H1 (cell line): ENCODE measurements at regions not wholly inside any gene's neighbourhood (a gene's known extent, or its start where the extent isn't known, plus 50 kb on each side); places are given as distances from the start of the nearest gene placed in this dataset.

Experiments used
- CTCF ChIA-PET: fragments of 300-600 bp; sonication (Branson Sonifier 250); formaldehyde crosslinking; loops from one replicate; lab custom pipeline; 2021; ENCODE audit not compliant: partially characterized antibody; lab: Charles Lee
- POLR2A ChIA-PET: fragments of 300-600 bp; sonication (Branson Sonifier 250); formaldehyde crosslinking; loops from one replicate; lab custom pipeline; 2021; ENCODE audit warnings: inconsistent platforms; ENCODE audit not compliant: partially characterized antibody; lab: Charles Lee
- DNase-seq, 2 experiments: peaks; one replicate each; pipeline versions ENCODE4 v3.0.0 to v3.0.0-alpha.2; 2010 to 2022; ENCODE audit warnings: low spot score in 2 of 2, low read depth in 1 of 2, mixed read lengths in 1 of 2
- FAIRE-seq: peaks from 2 replicates; lab custom pipeline; 2011; peaks lifted over from hg19 to GRCh38; lab: Jason Lieb, UNC
- H2AFZ ChIP-seq: 2 replicates; pipeline ENCODE4 v1.8.1; 2012; ENCODE audit warnings: low read length, inconsistent platforms
- H2AK5ac ChIP-seq: 2 replicates; pipeline ENCODE4 v1.6.1; 2013; ENCODE audit warnings: low read depth, low read length
- H2BK120ac ChIP-seq: replicated peaks from 2 replicates; pipeline ENCODE3; 2013; ENCODE audit warnings: low read depth, low read length, inconsistent platforms
- H2BK12ac ChIP-seq: 2 replicates; pipeline ENCODE4 v1.6.1; 2013; ENCODE audit warnings: low read depth, low read length
- H2BK15ac ChIP-seq: 2 replicates; pipeline ENCODE4 v1.6.1; 2013; ENCODE audit warnings: low read length
- H2BK20ac ChIP-seq: 2 replicates; pipeline ENCODE4 v1.6.1; 2013; ENCODE audit warnings: low read length
- H2BK5ac ChIP-seq: 2 replicates; pipeline ENCODE4 v1.6.1; 2013; ENCODE audit warnings: low read depth, low read length
- H3K14ac ChIP-seq: 2 replicates; pipeline ENCODE4 v1.6.1; 2013; ENCODE audit warnings: inconsistent platforms; ENCODE audit not compliant: insufficient read length
- H3K18ac ChIP-seq: 2 replicates; pipeline ENCODE4 v1.6.1; 2013; ENCODE audit warnings: low read length; ENCODE audit errors: extremely low read depth
- H3K23ac ChIP-seq: 2 replicates; pipeline ENCODE4 v1.6.1; 2013; ENCODE audit warnings: inconsistent platforms; ENCODE audit not compliant: insufficient read length
- H3K23me2 ChIP-seq: 2 replicates; pipeline ENCODE4 v1.6.1; 2013; ENCODE audit warnings: low read depth, low read length
- H3K27ac ChIP-seq: 2 replicates; pipeline ENCODE4 v1.6.1; 2011; ENCODE audit warnings: low read depth, low read length, inconsistent platforms
- H3K27me3 ChIP-seq, 4 experiments: replicated peaks in 1 of 4; 1 replicate in 1 of 4; 2 replicates in 3 of 4; pipeline versions ENCODE4 v1.6.1 to v1.8.1; 2011 to 2013; ENCODE audit warnings: low read length in 3 of 4, mild to moderate bottlenecking in 3 of 4, inconsistent platforms in 2 of 4, mixed read lengths in 2 of 4, moderate library complexity in 1 of 4; ENCODE audit not compliant: control insufficient read depth in 3 of 4, insufficient read depth in 3 of 4; ENCODE audit errors: extremely low read depth in 1 of 4
- H3K36me3 ChIP-seq, 4 experiments: 2 replicates each; pipeline versions ENCODE4 v1.6.1 to v1.8.1; 2011 to 2013; ENCODE audit warnings: mild to moderate bottlenecking in 4 of 4, low read length in 3 of 4, moderate library complexity in 2 of 4, control low read depth in 1 of 4, inconsistent platforms in 1 of 4; ENCODE audit not compliant: insufficient read depth in 4 of 4, control insufficient read depth in 2 of 4
- H3K4ac ChIP-seq: replicated peaks from 2 replicates; pipeline ENCODE3; 2013; ENCODE audit warnings: low read length, low read depth, mixed read lengths, inconsistent platforms; ENCODE audit not compliant: insufficient read length
- H3K4me1 ChIP-seq, 4 experiments: replicated peaks in 1 of 4; 1 replicate in 1 of 4; 2 replicates in 3 of 4; pipeline versions ENCODE4 v1.6.1 to v1.8.1; 2011 to 2013; ENCODE audit warnings: low read length in 3 of 4, inconsistent platforms in 2 of 4, mixed read lengths in 1 of 4; ENCODE audit not compliant: insufficient read depth in 4 of 4, control insufficient read depth in 3 of 4
- H3K4me2 ChIP-seq, 2 experiments: 2 replicates each; pipeline versions ENCODE4 v1.6.1 to v1.8.1; 2011 to 2013; ENCODE audit warnings: low read depth in 2 of 2, low read length in 2 of 2, control low read depth in 1 of 2, inconsistent platforms in 1 of 2, mild to moderate bottlenecking in 1 of 2; ENCODE audit not compliant: insufficient read depth in 1 of 2
- H3K4me3 ChIP-seq, 4 experiments: fragments of 200-600, 300-600 bp in 1 of 4; sonication (generic), shearing (Covaris generic), sonication (Bioruptor Twin) in 1 of 4; 2 replicates each; pipeline versions ENCODE4 v1.5.1 to v1.8.1; 2011 to 2016; ENCODE audit warnings: low read length in 4 of 4, low read depth in 3 of 4, control low read depth in 2 of 4, inconsistent platforms in 2 of 4, mild to moderate bottlenecking in 2 of 4, mixed read lengths in 1 of 4, moderate library complexity in 1 of 4; ENCODE audit not compliant: insufficient read depth in 2 of 4; ENCODE audit errors: extremely low read depth in 1 of 4
- H3K56ac ChIP-seq: replicated peaks from 2 replicates; pipeline ENCODE3; 2013; ENCODE audit warnings: low read depth, mild to moderate bottlenecking, mixed read lengths, low read length, inconsistent platforms; ENCODE audit not compliant: insufficient read length
- H3K79me1 ChIP-seq: 2 replicates; pipeline ENCODE4 v1.6.1; 2013; ENCODE audit warnings: low read depth, low read length, control low read depth
- H3K79me2 ChIP-seq, 2 experiments: 2 replicates each; pipeline versions ENCODE4 v1.6.1 to v1.8.1; 2012 to 2013; ENCODE audit warnings: low read length in 2 of 2, mild to moderate bottlenecking in 2 of 2, inconsistent platforms in 1 of 2; ENCODE audit not compliant: insufficient read depth in 2 of 2, control insufficient read depth in 1 of 2
- H3K9ac ChIP-seq, 4 experiments: replicated peaks in 1 of 4; 1 replicate in 1 of 4; 2 replicates in 3 of 4; pipeline versions ENCODE4 v1.6.1 to v1.8.1; 2011 to 2013; ENCODE audit warnings: low read depth in 3 of 4, low read length in 3 of 4, control low read depth in 2 of 4, mild to moderate bottlenecking in 2 of 4, moderate library complexity in 2 of 4, inconsistent platforms in 1 of 4; ENCODE audit errors: extremely low read depth in 1 of 4
- H3K9me3 ChIP-seq, 2 experiments: 2 replicates each; pipeline versions ENCODE4 v1.6.1 to v1.8.1; 2012 to 2013; ENCODE audit warnings: mild to moderate bottlenecking in 2 of 2, moderate library complexity in 2 of 2, control low read depth in 1 of 2, inconsistent platforms in 1 of 2, low read depth in 1 of 2, low read length in 1 of 2, mixed read lengths in 1 of 2; ENCODE audit not compliant: insufficient read depth in 2 of 2
- H4K20me1 ChIP-seq, 2 experiments: replicated peaks in 1 of 2; 2 replicates each; pipeline versions ENCODE3 to v1.8.1; 2011 to 2013; ENCODE audit warnings: inconsistent platforms in 2 of 2, low read length in 2 of 2, mild to moderate bottlenecking in 1 of 2; ENCODE audit not compliant: insufficient read depth in 2 of 2, control insufficient read depth in 1 of 2
- H4K5ac ChIP-seq: 2 replicates; pipeline ENCODE4 v1.6.1; 2013; ENCODE audit warnings: low read length, low read depth, mixed read lengths, inconsistent platforms; ENCODE audit not compliant: insufficient read length
- H4K8ac ChIP-seq: 2 replicates; pipeline ENCODE4 v1.8.0; 2013; ENCODE audit warnings: mild to moderate bottlenecking, moderate library complexity, low read length, inconsistent platforms; ENCODE audit not compliant: insufficient read depth; ENCODE audit errors: extremely low read depth
- H4K91ac ChIP-seq: replicated peaks from 2 replicates; pipeline ENCODE3; 2013; ENCODE audit warnings: low read length, mixed read lengths, inconsistent platforms; ENCODE audit not compliant: insufficient read length
- HDAC2 ChIP-seq, 2 experiments: fragments of 300-600 bp in 1 of 2; sonication (generic) in 1 of 2; IDR thresholded peaks; 2 replicates each; pipeline ENCODE4 v1.6.1; 2011 to 2012; ENCODE audit warnings: low read depth in 2 of 2, low read length in 2 of 2, mild to moderate bottlenecking in 2 of 2, moderate library complexity in 2 of 2, borderline replicate concordance in 1 of 2, inconsistent platforms in 1 of 2
- HDAC6 ChIP-seq: IDR thresholded peaks from one replicate; pipeline ENCODE4 v1.7.1; 2012; ENCODE audit warnings: low read depth, mild to moderate bottlenecking, inconsistent platforms, low read length, moderate library complexity
- KDM5A ChIP-seq: fragments of 200-600 bp; IDR thresholded peaks from 2 replicates; pipeline ENCODE4 v1.7.1; 2012; ENCODE audit warnings: mild to moderate bottlenecking, low read length, inconsistent platforms, mixed read lengths
- PHF8 ChIP-seq: fragments of 200-600 bp; sonication (generic); conservative IDR thresholded peaks from 2 replicates; pipeline ENCODE4 v1.7.1; 2012; ENCODE audit warnings: low read depth, mild to moderate bottlenecking, inconsistent platforms, low read length, moderate library complexity
- RFX5 ChIP-seq: IDR thresholded peaks from 2 replicates; pipeline ENCODE4 v1.6.1; 2011; ENCODE audit warnings: low read depth, low read length, improper control_type of control experiment, borderline replicate concordance
- RNF2 ChIP-seq: fragments of 200-900, 300-1000 bp; sonication (generic); IDR thresholded peaks from 2 replicates; pipeline ENCODE4 v1.7.1; 2016; ENCODE audit warnings: borderline replicate concordance, low read depth, mild to moderate bottlenecking, antibody characterized with exemption, low read length; ENCODE audit not compliant: poor library complexity, severe bottlenecking; ENCODE audit errors: missing control alignments
- SP1 ChIP-seq: IDR thresholded peaks from 2 replicates; pipeline ENCODE4 v1.6.1; 2011; ENCODE audit warnings: low read depth, low read length
- TAF7 ChIP-seq: optimal IDR thresholded peaks from 2 replicates; pipeline ENCODE3; 2011; ENCODE audit warnings: low read depth, mild to moderate bottlenecking, inconsistent platforms, low read length, moderate library complexity, borderline replicate concordance
- USF2 ChIP-seq: IDR thresholded peaks from 2 replicates; pipeline ENCODE4 v1.6.1; 2011; ENCODE audit warnings: low read length, improper control_type of control experiment
- YY1 ChIP-seq: IDR thresholded peaks from 2 replicates; pipeline ENCODE4 v1.6.1; 2011; ENCODE audit warnings: low read depth, mild to moderate bottlenecking, low read length
- WGBS, 2 experiments: shearing (Covaris generic) in 1 of 2; methylation state at CpG; one replicate each; pipeline versions ENCODE4 v1.1.6 to v1.1.7; 2013 to 2015; ENCODE audit warnings: low lambda C conversion rate in 2 of 2, mixed read lengths in 2 of 2, inconsistent platforms in 1 of 2, low coverage in 1 of 2, missing lambda C conversion rate in 1 of 2; ENCODE audit not compliant: insufficient replicate concordance in 2 of 2, insufficient coverage in 1 of 2, insufficient read length in 1 of 2; ENCODE audit errors: extremely low coverage in 1 of 2, missing lambda C conversion rate in 1 of 2; 5-methylcytosine and 5-hydroxymethylcytosine counted together

- Histone ChIP-seq H3K9ac (no peak overlapping the region), H3K4me3 (no peak overlapping the region), H3K18ac (no peak overlapping the region; the same call in 1 of the 2 replicates), H3K9me3 (peaks cover 10 to 20% of the 10 kb centered on the region in 2 experiments), H3K23me2 (no peaks in the 10 kb centered on the region), H2AK5ac (no peak overlapping the region), H3K23ac (no peak overlapping the region), H4K91ac (no peak overlapping the region), H3K4me1 (no peaks in the 10 kb centered on the region; a peak in 1 of 7 replicates), H3K14ac (no peak overlapping the region), H4K20me1 (no peaks in the 10 kb centered on the region), H3K27me3 (no peaks in the 10 kb centered on the region), H4K8ac (no peak overlapping the region), H4K5ac (no peak overlapping the region), H3K79me2 (no peaks in the 10 kb centered on the region), H2BK15ac (no peak overlapping the region), H2AFZ (no peak overlapping the region), H2BK20ac (peak overlapping the region; percentile 91; the same call in 1 of the 2 replicates), H2BK5ac (no peak overlapping the region), H3K56ac (no peak overlapping the region), H3K79me1 (no peaks in the 10 kb centered on the region), H3K36me3 (peaks cover 0 to 7% (median 0%) of the 10 kb centered on the region in 4 experiments; a peak in 2 of 8 replicates), H3K4ac (no peak overlapping the region), H2BK120ac (peak overlapping the region; percentile 78), H2BK12ac (no peak overlapping the region), H3K4me2 (no peak overlapping the region), H3K27ac (no peak overlapping the region)
- peak; percentile 32 for FAIRE-seq
- no peak for DNase-seq
- 92% methylated on average over 8 of the region's 8 CpGs; no CpG with 5 or more reads in 1 of the 2 experiments for WGBS, 2 experiments
- ChIA-PET CTCF (interaction anchor here (7.0 kb wide), 1 partner anchor 17 kb away, joined by 33 read pairs; no protein-coding TSS in a partner anchor), POLR2A (no interaction called here)
- TF ChIP-seq KDM5A (no peak), SP1 (0 out of 2 replicates have a peak, but pooled peaks have one; percentile 12), RFX5 (no peak), RNF2 (no peak), HDAC2 (IDR thresholded peaks at IDR 0.05; ENCODE audit: borderline replicate concordance in 1 of 2, low read depth in 2 of 2, low read length in 2 of 2) (no peak), USF2 (no peak), TAF7 (no peak), YY1 (peak; percentile 21; the same call in 1 of the 2 replicates), PHF8 (no peak), HDAC6 (no peak)
Measured at GRCh38 chr4:42262701-42263490, 110.4 kb upstream of the BEND4 start.
